Stomach (tissue), 8 donors: ENCODE measurements at regions not wholly inside any gene's neighbourhood (a gene's known extent, or its start where the extent isn't known, plus 50 kb on each side); places are given as distances from the start of the nearest gene placed in this dataset.

Experiments
- DNase-seq, 2 donors: peaks; one replicate each; pipeline versions ENCODE4 v3.0.0 to v3.0.0-alpha.2; 2013 to 2019
- H3K27ac ChIP-seq, 5 donors: fragments of 200-600 bp in 4 of 5; sonication (generic) in 4 of 5; one replicate each; pipeline ENCODE4 v1.5.1; 2013 to 2019; ENCODE audit warnings: mild to moderate bottlenecking in 1 of 5, moderate library complexity in 1 of 5
- H3K27me3 ChIP-seq, 3 donors: fragments of 200-600 bp; sonication (generic); one replicate each; pipeline ENCODE4 v1.5.1; 2017 to 2019; ENCODE audit warnings: mixed run types in 1 of 3
- H3K36me3 ChIP-seq, 4 donors: fragments of 200-600 bp; sonication (generic); 1 replicate in 3 of 4; 2 replicates in 1 of 4; pipeline ENCODE4 v1.5.1; 2016 to 2019
- H3K4me1 ChIP-seq, 4 donors: fragments of 200-600 bp; sonication (generic); one replicate each; pipeline ENCODE4 v1.5.1; 2016 to 2019
- H3K4me3 ChIP-seq, 4 donors: fragments of 200-600 bp; sonication (generic) in 3 of 4; one replicate each; pipeline ENCODE4 v1.5.1; 2016 to 2019; ENCODE audit warnings: mild to moderate bottlenecking in 1 of 4
- H3K9me3 ChIP-seq, 4 donors: fragments of 200-600 bp; sonication (generic); one replicate each; pipeline ENCODE4 v1.5.1; 2016 to 2019
- EP300 ChIP-seq: sonication (generic); formaldehyde crosslinking; IDR thresholded peaks from one replicate; pipeline ENCODE4 v1.6.1; 2017; ENCODE audit warnings: antibody characterized with exemption
- POLR2A ChIP-seq, 4 donors: fragments of 450-650 bp; IDR thresholded peaks; one replicate each; pipeline ENCODE4 v1.6.1; 2016; ENCODE audit warnings: antibody characterized with exemption in 4 of 4, control low read depth in 2 of 4, mild to moderate bottlenecking in 1 of 4, moderate library complexity in 1 of 4
- POLR2AphosphoS5 ChIP-seq, 3 donors: sonication (generic); formaldehyde crosslinking; IDR thresholded peaks; one replicate each; pipeline ENCODE4 v1.6.1; 2016; ENCODE audit warnings: antibody characterized with exemption in 3 of 3
- WGBS, 5 donors: extraction: QIAGEN DNeasy Blood & Tissue Kit in 3 of 5; methylation state at CpG; one replicate each; pipeline versions ENCODE4 v1.1.5 to v1.1.7; 2013 to 2018; 5-methylcytosine and 5-hydroxymethylcytosine counted together
- intact Hi-C: fragments of 100-400 bp; cut with DNase I; formaldehyde crosslinking; loops from one replicate; pipeline ENCODE4 v1.15.1; 2023; ENCODE audit warnings: low total_unique reads
- TF ChIP-seq, protein P1 (sequence below), 7 experiments: fragments of 450-650 bp in 4 of 7; fragments of 200-600 bp in 3 of 7; sonication (generic) in 3 of 7; IDR thresholded peaks; one replicate each; pipeline ENCODE4 v1.5.1; 2016 to 2019; ENCODE audit warnings: antibody characterized with exemption in 7 of 7, control low read depth in 2 of 7, mild to moderate bottlenecking in 1 of 7
- donor health status: healthy with polysubstance abuse.
- donor health status: Bipolar disorder and iron deficiency.
- donor health status: healthy.

DNA sequence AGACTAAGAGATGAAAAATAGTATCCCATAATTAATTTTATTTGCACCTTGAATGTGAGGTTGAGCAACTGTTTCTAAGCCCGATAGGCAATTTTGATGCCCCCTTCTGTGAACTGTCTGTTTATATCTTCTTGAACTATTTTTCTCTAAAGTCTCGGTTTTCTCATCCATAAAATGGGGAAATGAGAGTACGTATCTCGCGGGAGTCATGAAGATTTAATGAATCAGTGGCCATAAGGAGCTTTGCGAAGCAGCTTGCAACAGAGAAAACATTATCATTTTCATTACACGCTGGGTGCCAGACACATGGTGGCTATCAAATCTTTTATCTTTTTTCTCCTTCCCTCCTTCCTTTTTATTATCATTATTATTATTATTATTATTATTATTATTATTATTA lies 108.1 kb upstream of the CARD11 start:
- no peak overlapping the region for H3K4me3 ChIP-seq
- intact Hi-C loops, result loop anchor here (10.0 kb wide), 1 partner anchor 267 kb away; no protein-coding TSS in a partner anchor
- TF ChIP-seq POLR2A (IDR thresholded peaks at IDR 0.05) (no peak), POLR2AphosphoS5 (IDR thresholded peaks at IDR 0.05) (no peak), EP300 (no peak)
- TF ChIP-seq, protein P1, sequence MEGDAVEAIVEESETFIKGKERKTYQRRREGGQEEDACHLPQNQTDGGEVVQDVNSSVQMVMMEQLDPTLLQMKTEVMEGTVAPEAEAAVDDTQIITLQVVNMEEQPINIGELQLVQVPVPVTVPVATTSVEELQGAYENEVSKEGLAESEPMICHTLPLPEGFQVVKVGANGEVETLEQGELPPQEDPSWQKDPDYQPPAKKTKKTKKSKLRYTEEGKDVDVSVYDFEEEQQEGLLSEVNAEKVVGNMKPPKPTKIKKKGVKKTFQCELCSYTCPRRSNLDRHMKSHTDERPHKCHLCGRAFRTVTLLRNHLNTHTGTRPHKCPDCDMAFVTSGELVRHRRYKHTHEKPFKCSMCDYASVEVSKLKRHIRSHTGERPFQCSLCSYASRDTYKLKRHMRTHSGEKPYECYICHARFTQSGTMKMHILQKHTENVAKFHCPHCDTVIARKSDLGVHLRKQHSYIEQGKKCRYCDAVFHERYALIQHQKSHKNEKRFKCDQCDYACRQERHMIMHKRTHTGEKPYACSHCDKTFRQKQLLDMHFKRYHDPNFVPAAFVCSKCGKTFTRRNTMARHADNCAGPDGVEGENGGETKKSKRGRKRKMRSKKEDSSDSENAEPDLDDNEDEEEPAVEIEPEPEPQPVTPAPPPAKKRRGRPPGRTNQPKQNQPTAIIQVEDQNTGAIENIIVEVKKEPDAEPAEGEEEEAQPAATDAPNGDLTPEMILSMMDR (IDR thresholded peaks at IDR 0.05), result no peak
- 88 to 95% (median 91%) methylated on average over 7 of the region's 7 CpGs for WGBS, 5 donors
- peaks cover 0 to 33% (median 0%) of the 10 kb centered on the region in 3 donors for H3K27me3 ChIP-seq
- H3K36me3 ChIP-seq, result no peaks in the 10 kb centered on the region
- DNase-seq, result no peak
- H3K27ac ChIP-seq, result no peak overlapping the region
- peaks cover 0 to 7% (median 0%) of the 10 kb centered on the region in 4 donors for H3K9me3 ChIP-seq
- H3K4me1 ChIP-seq, result no peaks in the 10 kb centered on the region

DNA sequence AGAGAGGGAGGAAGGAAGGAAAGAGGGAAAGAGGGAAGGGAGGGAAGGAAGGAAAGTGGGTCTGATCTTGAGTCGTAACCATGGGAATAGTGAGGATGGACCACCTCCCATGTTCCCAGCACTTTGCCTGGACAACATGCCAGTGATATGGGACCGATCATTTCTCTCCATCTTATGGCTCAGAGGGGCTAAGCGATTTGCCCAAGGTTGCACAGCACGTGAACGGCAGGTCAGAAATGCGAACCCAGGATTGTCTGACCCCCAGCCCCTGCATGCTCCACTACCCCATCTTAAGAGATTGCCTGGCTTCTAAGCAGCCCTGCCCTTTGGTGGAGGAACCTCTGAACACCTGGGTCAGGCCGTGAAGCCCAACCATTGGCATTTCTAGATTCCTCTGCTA lies 109.0 kb upstream of the CARD11 start:
- H3K9me3 ChIP-seq, result peaks cover 0 to 7% (median 0%) of the 10 kb centered on the region in 4 donors
- H3K27ac ChIP-seq, result no peak overlapping the region
- no peaks in the 10 kb centered on the region for H3K36me3 ChIP-seq
- TF ChIP-seq POLR2A (IDR thresholded peaks at IDR 0.05), result no peak
- no peak for TF ChIP-seq POLR2AphosphoS5 (IDR thresholded peaks at IDR 0.05)
- no peak for TF ChIP-seq EP300
- TF ChIP-seq, protein P1 (IDR thresholded peaks at IDR 0.05), result no peak
- no peak overlapping the region for H3K4me3 ChIP-seq
- no peaks in the 10 kb centered on the region for H3K4me1 ChIP-seq
- no peak for DNase-seq
- WGBS, 5 donors, result 88 to 95% (median 89%) methylated on average over 7 of the region's 7 CpGs
- H3K27me3 ChIP-seq, result peaks cover 0 to 41% (median 0%) of the 10 kb centered on the region in 3 donors
- intact Hi-C loops, result loop anchor here (10.0 kb wide), 1 partner anchor 268 kb away; no protein-coding TSS in a partner anchor

GRCh38 chr7:3153118-3153517 lies 109.5 kb upstream of the CARD11 start:
- Histone ChIP-seq H3K27ac (no peak overlapping the region), H3K36me3 (no peaks in the 10 kb centered on the region), H3K9me3 (peaks cover 0 to 7% (median 0%) of the 10 kb centered on the region in 4 donors), H3K4me3 (no peak overlapping the region), H3K27me3 (peaks cover 0 to 45% (median 0%) of the 10 kb centered on the region in 3 donors), H3K4me1 (no peaks in the 10 kb centered on the region)
- no peak for TF ChIP-seq POLR2AphosphoS5 (IDR thresholded peaks at IDR 0.05)
- TF ChIP-seq, protein P1 (IDR thresholded peaks at IDR 0.05), result no peak
- no peak for TF ChIP-seq POLR2A (IDR thresholded peaks at IDR 0.05)
- no peak for TF ChIP-seq EP300
- 54 to 65% (median 61%) methylated on average over 6 of the region's 6 CpGs for WGBS, 5 donors
- intact Hi-C loops, result loop anchor here (10.0 kb wide), 1 partner anchor 268 kb away; no protein-coding TSS in a partner anchor
- DNase-seq, result no peak

DNA sequence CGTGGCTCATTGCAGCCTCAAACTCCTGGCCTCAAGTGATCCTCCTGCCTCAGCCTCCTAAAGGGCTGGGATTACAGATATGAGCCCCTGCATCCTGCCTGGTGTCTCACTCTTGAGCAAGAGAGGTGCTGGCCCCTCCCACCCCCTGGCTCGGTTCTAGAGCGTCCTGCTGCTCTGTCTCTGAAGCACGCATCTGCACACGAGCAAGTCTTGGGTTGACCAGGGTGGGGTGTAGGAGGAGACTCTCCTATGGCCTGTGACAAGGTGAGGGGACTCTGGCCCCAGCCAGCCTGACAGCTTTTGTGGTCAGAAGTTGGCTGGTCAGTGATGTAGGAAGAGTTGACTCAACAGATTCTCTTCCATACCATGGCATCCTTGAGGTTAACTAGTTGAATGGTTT lies 110.7 kb upstream of the CARD11 start:
- intact Hi-C loops, result loop anchor here (10.0 kb wide), 1 partner anchor 270 kb away; no protein-coding TSS in a partner anchor
- no peak overlapping the region for H3K4me3 ChIP-seq

More for the DNA sequence above, 110.7 kb upstream of the CARD11 start:
- no peaks in the 10 kb centered on the region for H3K4me1 ChIP-seq
- no peak overlapping the region for H3K27ac ChIP-seq
- 83 to 92% (median 87%) methylated on average over 5 of the region's 5 CpGs for WGBS, 5 donors
- H3K9me3 ChIP-seq, result peaks cover 0 to 7% (median 0%) of the 10 kb centered on the region in 4 donors
- peaks cover 0 to 50% (median 0%) of the 10 kb centered on the region in 3 donors for H3K27me3 ChIP-seq
- no peaks in the 10 kb centered on the region for H3K36me3 ChIP-seq
- TF ChIP-seq, protein P1 (IDR thresholded peaks at IDR 0.05), result no peak
- no peak for TF ChIP-seq EP300
- no peak for TF ChIP-seq POLR2AphosphoS5 (IDR thresholded peaks at IDR 0.05)
- no peak for TF ChIP-seq POLR2A (IDR thresholded peaks at IDR 0.05)
- DNase-seq, result no peak
